ENCODE measurements at regions not wholly inside any gene's neighbourhood (a gene's known extent, or its start where the extent isn't known, plus 50 kb on each side); places are given as distances from the start of the nearest gene placed in this dataset.

GRCh38 chr6:20292905-20293304 lies 80.6 kb upstream of the MBOAT1 start:
- CTCF ChIA-PET = no interaction called here
- TF ChIP-seq CTCF (conservative IDR thresholded peaks at IDR 0.05; ENCODE audit: low read depth) = no peak
- no peak for DNase-seq (ENCODE audit: low spot score)
- no peak overlapping the region for H3K27ac ChIP-seq
- POLR2A ChIA-PET (ENCODE audit: low non-redundant PET) = no interaction called here

GRCh38 chr6:20301256-20301655 lies 89.0 kb upstream of the MBOAT1 start:
- ChIA-PET CTCF (no interaction called here), POLR2A (ENCODE audit: low non-redundant PET) (no interaction called here)
- TF ChIP-seq CTCF (conservative IDR thresholded peaks at IDR 0.05; ENCODE audit: low read depth) = no peak
- DNase-seq (ENCODE audit: low spot score) = no peak
- H3K27ac ChIP-seq = no peak overlapping the region

GRCh38 chr6:20302168-20302567 lies 89.9 kb upstream of the MBOAT1 start:
- no peak overlapping the region for H3K27ac ChIP-seq
- ChIA-PET CTCF (no interaction called here), POLR2A (ENCODE audit: low non-redundant PET) (no interaction called here)
- TF ChIP-seq CTCF (conservative IDR thresholded peaks at IDR 0.05; ENCODE audit: low read depth) = no peak
- DNase-seq (ENCODE audit: low spot score) = no peak

- H3K27ac ChIP-seq = no peak overlapping the region
- DNase-seq (ENCODE audit: low spot score) = no peak
- ChIA-PET POLR2A (ENCODE audit: low non-redundant PET) (no interaction called here), CTCF (no interaction called here)
- TF ChIP-seq CTCF (conservative IDR thresholded peaks at IDR 0.05; ENCODE audit: low read depth) = no peak
Observed at GRCh38 chr6:20302702-20303251, 90.5 kb upstream of the MBOAT1 start.

- DNase-seq (ENCODE audit: low spot score) = no peak
- H3K27ac ChIP-seq = no peak overlapping the region
- CTCF ChIA-PET = no interaction called here
- POLR2A ChIA-PET (ENCODE audit: low non-redundant PET) = no interaction called here
- TF ChIP-seq CTCF (conservative IDR thresholded peaks at IDR 0.05; ENCODE audit: low read depth) = no peak
Observed at GRCh38 chr6:20306491-20306890, 94.2 kb upstream of the MBOAT1 start.

GRCh38 chr6:20309186-20309585 lies 92.5 kb upstream of the E2F3 start:
- CTCF ChIA-PET = no interaction called here

More at GRCh38 chr6:20309186-20309585, 92.5 kb upstream of the E2F3 start:
- no peak overlapping the region for H3K27ac ChIP-seq
- TF ChIP-seq CTCF (conservative IDR thresholded peaks at IDR 0.05; ENCODE audit: low read depth) = no peak
- POLR2A ChIA-PET (ENCODE audit: low non-redundant PET) = no interaction called here
- no peak for DNase-seq (ENCODE audit: low spot score)
